Vagina (tissue), 2 donors: ENCODE measurements at regions not wholly inside any gene's neighbourhood (a gene's known extent, or its start where the extent isn't known, plus 50 kb on each side); places are given as distances from the start of the nearest gene placed in this dataset.

Experiments
- CTCF ChIP-seq, 3 experiments: fragments of 450-650 bp in 2 of 3; fragments of 200-600 bp in 1 of 3; sonication (generic) in 1 of 3; IDR thresholded peaks; one replicate each; pipeline ENCODE4 v1.5.1; 2017 to 2019; ENCODE audit warnings: antibody characterized with exemption in 3 of 3, mild to moderate bottlenecking in 2 of 3, moderate library complexity in 2 of 3
- POLR2AphosphoS5 ChIP-seq, 2 donors: sonication (generic); formaldehyde crosslinking; IDR thresholded peaks; one replicate each; pipeline ENCODE4 v1.9.0; 2017; ENCODE audit warnings: antibody characterized with exemption in 2 of 2, mild to moderate bottlenecking in 2 of 2, low read depth in 1 of 2; ENCODE audit not compliant: insufficient read depth in 1 of 2

GRCh38 chr1:217135987-217136894 is 413.0 kb upstream of the ESRRG start:
- no peak for TF ChIP-seq POLR2AphosphoS5 (IDR thresholded peaks at IDR 0.05; ENCODE audit: insufficient read depth in 1 of 2, low read depth in 1 of 2)
- no peak for TF ChIP-seq CTCF (IDR thresholded peaks at IDR 0.05)
